HG03103 (cell line): ENCODE measurements at regions not wholly inside any gene's neighbourhood (a gene's known extent, or its start where the extent isn't known, plus 50 kb on each side); places are given as distances from the start of the nearest gene placed in this dataset.

Experiments
- ATAC-seq: cut with Tn5 transposase; IDR thresholded peaks from one replicate; pipeline ENCODE4 v1.9.1; 2021; ENCODE audit warnings: low read depth; ENCODE audit not compliant: unreplicated experiment

GRCh38 chr11:116488836-116489389 is 283.9 kb downstream of the BUD13 start:
- ATAC-seq: no peak

GRCh38 chr11:116485425-116485824 is 287.4 kb downstream of the BUD13 start:
- no peak for ATAC-seq

- no peak for ATAC-seq
Measured at GRCh38 chr11:116482716-116483115, 290.1 kb downstream of the BUD13 start.

DNA sequence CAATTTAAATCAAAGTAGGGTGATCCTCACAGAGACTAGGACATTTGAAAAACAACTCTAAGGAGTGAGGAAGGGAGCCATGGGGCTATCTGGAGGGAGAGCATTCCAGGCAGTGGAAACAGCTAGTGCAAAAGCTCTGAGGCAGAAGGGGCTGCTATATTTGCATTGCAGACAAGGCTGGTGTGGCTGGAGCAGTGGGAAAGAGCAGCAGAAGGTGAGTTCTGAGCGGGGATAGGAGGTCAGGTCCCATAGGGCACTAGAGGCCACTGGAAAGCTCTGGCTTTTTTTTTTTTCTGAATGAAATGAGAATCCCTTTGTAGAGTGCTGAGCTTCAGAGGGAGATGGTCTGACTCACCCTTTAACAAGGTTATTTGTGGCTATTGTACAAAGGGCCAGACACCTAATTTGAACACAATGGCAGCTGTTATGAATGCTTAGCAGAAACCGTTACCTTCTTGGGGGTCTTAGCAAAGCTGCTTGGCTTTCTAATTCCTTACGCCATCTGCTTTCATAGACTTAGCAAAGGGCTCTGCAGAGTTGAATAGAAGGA is 291.6 kb downstream of the BUD13 start:
- ATAC-seq: no peak

- no peak for ATAC-seq
Measured at GRCh38 chr11:116478669-116479668, 293.8 kb downstream of the BUD13 start.

DNA sequence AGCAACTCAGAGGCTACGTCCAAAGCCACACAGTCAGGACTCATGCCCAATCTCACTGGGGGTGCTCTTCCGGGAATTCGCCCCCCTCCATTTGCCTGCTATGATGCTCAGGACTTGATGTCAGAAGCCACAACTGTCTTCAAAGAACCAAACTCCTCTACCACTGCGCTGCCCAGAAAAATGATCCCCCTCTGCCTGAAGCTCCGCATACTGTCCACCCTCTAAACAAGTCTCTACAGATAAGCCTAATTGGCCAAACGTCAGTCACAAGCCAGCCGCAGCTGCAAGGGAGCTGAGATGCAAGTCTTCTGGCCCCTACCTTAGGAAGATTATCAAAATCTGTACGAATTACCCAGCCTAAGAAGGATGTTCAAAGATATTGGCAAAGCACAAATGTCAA is 294.6 kb downstream of the BUD13 start:
- ATAC-seq: no peak

- ATAC-seq: no peak
Measured at GRCh38 chr11:116473790-116474346, 298.9 kb downstream of the BUD13 start.

DNA sequence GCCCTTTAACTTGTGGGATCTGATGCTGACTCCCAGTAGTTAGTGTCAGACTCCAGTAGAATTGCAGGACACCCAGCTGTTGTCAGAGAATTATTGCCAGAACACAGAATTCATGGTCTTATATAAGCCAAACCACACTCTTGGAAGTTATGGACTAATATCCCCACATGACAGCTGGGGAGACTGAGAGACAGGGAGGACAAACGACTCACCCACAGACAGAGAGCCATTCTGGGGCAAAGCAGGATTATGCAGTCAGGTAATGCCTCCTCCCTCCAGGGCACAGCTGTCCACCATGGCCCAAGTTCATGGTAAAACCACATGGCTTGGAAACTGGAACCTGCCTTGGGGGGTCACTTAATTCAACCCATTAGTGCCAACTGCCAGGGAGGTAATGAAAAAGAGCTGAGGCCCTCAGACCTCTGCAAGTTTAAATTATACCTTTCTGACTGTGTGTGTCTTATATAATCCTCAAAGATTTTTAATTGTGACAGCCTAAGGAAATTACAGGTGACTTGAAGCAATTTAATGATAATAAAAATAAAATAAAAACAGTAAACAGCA is 299.5 kb downstream of the BUD13 start:
- ATAC-seq: no peak

GRCh38 chr11:116472651-116473050 is 300.1 kb downstream of the BUD13 start:
- no peak for ATAC-seq

DNA sequence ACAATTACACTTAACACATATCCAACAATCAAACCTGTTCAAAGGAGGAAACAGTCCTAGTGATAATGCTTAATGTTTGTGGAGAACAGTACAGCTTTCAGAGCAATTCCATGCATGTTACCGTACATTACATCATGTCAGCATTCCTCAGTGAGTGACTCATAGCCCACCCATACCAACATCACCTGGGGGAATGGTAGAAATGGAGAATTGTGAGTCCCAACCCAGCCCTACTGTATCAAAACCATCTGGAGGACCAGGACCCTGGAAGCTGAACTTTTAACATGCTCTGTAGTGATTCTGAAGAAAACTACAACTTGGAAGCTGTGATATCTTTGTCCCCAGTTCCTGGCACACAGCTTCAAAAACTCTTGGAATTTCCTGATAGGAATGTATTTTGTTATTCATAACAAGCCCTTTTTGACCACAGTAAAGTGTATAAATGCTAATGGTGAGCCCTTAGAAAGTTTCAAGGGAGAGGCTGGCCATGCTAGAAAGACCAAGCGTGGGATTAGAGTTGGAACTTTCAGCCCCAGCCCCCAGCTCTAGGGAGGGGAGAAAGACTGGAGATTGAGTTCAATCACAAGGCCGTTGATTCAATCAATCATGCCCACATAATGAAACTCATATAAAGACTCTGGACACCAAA is 301.1 kb downstream of the BUD13 start:
- no peak for ATAC-seq

- no peak for ATAC-seq
Measured at GRCh38 chr11:116468699-116469098, 304.1 kb downstream of the BUD13 start.

GRCh38 chr11:116467823-116468222 is 305.0 kb downstream of the BUD13 start:
- no peak for ATAC-seq

DNA sequence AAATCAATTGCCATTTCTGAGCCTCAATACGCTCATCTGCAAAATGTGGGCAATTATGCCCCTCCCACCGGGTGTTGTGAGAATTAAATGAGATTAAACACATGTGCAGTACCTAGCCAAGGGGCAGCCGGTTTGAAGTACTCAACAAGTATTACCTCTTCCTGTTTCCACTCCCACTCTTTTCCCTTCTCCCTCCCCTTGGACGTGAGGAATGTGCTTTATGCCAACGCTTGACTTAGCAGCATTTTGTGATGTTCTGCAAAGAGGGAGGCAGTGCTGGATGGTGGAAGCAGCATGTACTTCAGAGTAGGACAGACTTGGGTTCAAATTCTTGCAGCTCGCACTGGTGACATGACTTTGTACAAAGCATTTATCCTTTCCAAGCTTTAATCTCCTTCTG is 306.0 kb downstream of the BUD13 start:
- no peak for ATAC-seq

DNA sequence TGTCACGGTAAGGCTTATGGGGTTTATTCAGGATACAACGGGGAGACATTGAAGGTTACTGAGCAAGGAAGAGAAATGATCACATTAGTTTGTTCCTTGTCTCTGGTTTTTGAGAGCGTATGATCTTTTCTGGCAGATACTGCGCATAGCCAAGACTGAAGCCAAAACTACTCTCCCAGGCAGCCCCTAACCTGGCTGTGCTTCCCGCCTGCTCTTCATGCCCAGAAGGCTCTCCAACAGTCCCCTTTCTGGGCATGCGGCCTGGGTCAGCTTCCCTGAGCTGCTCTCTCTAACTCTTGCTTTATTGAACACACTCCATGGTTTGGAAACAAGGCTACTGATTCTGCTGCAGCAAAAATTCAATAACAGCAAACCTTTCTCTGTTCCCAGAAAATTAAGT is 306.6 kb downstream of the BUD13 start:
- ATAC-seq: no peak

DNA sequence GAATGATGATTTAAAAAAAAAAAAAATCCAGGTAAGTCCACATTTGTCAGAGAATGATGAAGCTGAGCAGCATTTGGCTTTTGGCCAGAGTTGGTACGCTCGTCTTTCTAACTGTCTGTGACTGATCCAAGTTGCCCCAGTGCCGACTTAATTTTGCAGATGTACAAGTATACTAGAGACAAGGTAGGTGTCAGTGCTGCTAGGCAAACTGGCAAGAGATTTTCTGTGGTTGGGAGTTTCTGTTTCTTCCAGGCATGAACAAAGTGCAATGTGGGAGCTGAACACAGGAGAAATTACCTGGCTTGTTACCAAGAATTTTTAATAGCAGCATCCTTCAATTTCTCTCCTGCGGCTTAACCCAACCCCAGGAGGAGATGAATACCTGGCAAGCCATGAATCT is 307.7 kb downstream of the BUD13 start:
- no peak for ATAC-seq

GRCh38 chr11:116461789-116462188 is 311.0 kb downstream of the BUD13 start:
- ATAC-seq: no peak

DNA sequence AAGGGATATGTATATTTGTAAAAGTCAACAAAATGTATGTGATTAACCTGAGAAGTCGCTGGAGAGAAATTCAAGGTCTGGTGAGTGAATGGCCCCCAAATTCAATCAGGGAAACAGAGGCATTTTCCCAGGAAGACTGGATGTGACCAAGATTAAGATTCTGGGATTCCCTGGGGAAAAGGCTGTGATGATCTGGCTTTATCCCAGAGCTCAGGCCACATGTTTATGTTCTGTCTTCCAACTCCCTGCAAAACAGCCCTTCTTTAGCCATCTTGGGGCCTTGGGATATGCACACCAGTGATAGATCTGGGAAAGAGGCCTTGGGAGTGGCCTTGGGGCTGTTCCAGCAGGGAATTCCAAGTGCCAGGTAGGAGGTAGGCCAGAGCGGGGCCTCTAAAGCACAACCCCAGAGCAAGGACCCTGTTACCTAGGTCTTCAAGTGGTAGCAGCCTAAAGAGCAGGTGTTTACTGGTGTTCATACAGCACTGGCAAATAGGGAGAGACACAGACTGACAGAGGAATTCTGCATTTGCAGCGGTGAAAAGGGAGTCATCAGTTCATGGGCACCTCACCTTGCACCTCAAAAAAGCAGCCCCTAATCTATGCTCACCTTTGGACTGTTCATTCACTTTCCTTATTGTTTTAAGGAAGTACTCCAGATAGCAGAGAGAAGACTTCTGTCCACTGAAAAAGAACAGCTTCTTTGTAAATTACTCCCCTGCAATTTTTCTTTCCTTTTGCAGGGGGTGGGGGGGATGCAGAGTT is 312.4 kb downstream of the BUD13 start:
- no peak for ATAC-seq

DNA sequence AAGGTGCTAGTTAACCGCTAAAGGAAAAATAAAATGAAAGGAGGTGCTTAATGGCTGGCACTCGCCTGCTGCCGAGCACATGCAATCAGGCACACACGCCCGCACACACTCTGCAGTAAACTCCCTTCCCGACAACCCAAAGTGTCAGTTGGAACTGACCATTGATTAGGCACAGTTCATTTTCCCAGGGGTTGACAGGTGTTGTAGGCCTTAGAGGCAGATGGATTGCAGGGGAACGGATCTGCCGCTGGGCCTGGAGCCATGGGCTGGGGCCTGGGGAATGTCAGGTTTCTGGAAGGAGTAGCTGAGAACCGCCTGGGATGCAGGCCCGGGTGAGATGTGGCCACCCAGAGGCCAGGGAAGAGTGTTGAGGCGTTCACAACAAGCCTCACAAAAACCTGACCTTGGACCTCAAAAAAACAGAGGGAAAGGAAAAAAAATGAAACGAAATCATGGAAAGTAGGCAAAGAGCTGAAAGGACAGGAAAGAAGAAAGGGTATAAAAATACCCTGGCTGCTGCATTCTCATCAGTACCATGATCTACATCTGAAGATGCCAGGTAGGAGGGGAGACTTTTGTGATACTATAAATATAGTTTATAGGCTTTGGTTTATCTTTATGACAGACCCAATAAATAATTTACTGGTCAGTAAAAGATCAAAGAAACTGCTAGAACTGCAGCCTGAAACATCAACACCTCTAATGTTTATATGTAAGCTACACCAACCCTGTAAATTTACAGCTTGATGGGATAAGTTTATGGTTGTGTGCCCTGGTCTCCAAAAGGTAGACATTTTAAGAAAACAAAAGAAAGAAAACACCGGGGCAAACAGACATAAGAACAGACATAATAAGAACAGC is 313.4 kb downstream of the BUD13 start:
- ATAC-seq: no peak

DNA sequence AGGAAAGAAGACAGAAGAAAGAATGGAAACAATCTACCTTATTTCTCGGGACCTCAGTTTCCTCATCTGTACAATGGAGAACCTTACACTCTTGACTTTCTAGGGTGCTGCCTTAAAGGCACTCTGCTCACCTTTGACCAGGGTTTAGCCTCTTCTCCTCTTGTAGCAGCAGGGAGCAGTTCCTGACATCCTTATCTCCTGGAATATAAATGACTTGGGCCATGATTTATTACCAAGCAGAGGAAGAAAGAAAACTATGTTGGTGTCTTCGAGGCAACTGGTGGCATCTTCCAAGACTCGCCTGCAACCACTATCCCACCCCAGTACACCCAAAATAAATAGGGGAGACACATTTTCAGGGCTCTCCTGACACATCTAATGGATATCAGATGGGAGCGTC is 314.2 kb downstream of the BUD13 start:
- ATAC-seq: no peak
